Vagina (tissue), 2 donors: ENCODE measurements at regions not wholly inside any gene's neighbourhood (a gene's known extent, or its start where the extent isn't known, plus 50 kb on each side); places are given as distances from the start of the nearest gene placed in this dataset.

Experiments used
- DNase-seq, 2 donors: peaks; one replicate each; pipeline ENCODE4 v3.0.0-alpha.2; 2017; ENCODE audit errors: extremely low spot score in 2 of 2
- H3K27ac ChIP-seq: fragments of 200-600 bp; sonication (generic); one replicate; pipeline ENCODE4 v1.5.1; 2019
- H3K27me3 ChIP-seq: fragments of 200-600 bp; sonication (generic); one replicate; pipeline ENCODE4 v1.5.1; 2019
- H3K36me3 ChIP-seq, 2 donors: fragments of 200-600 bp; sonication (generic); one replicate each; pipeline ENCODE4 v1.5.1; 2017 to 2019
- H3K4me1 ChIP-seq: fragments of 200-600 bp; sonication (generic); one replicate; pipeline ENCODE4 v1.5.1; 2019
- H3K4me3 ChIP-seq, 2 donors: fragments of 200-600 bp; sonication (generic); 1 replicate in 1 of 2; 2 replicates in 1 of 2; pipeline ENCODE4 v1.5.1; 2016 to 2019
- H3K9me3 ChIP-seq: fragments of 200-600 bp; sonication (generic); one replicate; pipeline ENCODE4 v1.5.1; 2019
- CTCF ChIP-seq, 3 experiments: fragments of 450-650 bp in 2 of 3; fragments of 200-600 bp in 1 of 3; sonication (generic) in 1 of 3; IDR thresholded peaks; one replicate each; pipeline ENCODE4 v1.5.1; 2017 to 2019; ENCODE audit warnings: antibody characterized with exemption in 3 of 3, mild to moderate bottlenecking in 2 of 3, moderate library complexity in 2 of 3
- POLR2A ChIP-seq, 2 donors: fragments of 450-650 bp; IDR thresholded peaks; one replicate each; pipeline ENCODE4 v1.6.1; 2017; ENCODE audit warnings: antibody characterized with exemption in 2 of 2, mild to moderate bottlenecking in 2 of 2, moderate library complexity in 2 of 2
- POLR2AphosphoS5 ChIP-seq, 2 donors: sonication (generic); formaldehyde crosslinking; IDR thresholded peaks; one replicate each; pipeline ENCODE4 v1.9.0; 2017; ENCODE audit warnings: antibody characterized with exemption in 2 of 2, mild to moderate bottlenecking in 2 of 2, low read depth in 1 of 2; ENCODE audit not compliant: insufficient read depth in 1 of 2
- intact Hi-C: fragments of 100-400 bp; cut with DNase I; formaldehyde crosslinking; loops from one replicate; pipeline ENCODE4 v1.15.1; 2023

- H3K27ac ChIP-seq = no peak overlapping the region
- no peak overlapping the region for H3K4me3 ChIP-seq
- intact Hi-C loops = no loop called here
- no peaks in the 10 kb centered on the region for H3K9me3 ChIP-seq
- TF ChIP-seq CTCF (IDR thresholded peaks at IDR 0.05) (no peak), POLR2A (IDR thresholded peaks at IDR 0.05) (no peak), POLR2AphosphoS5 (IDR thresholded peaks at IDR 0.05; ENCODE audit: insufficient read depth in 1 of 2, low read depth in 1 of 2) (no peak)
- no peaks in the 10 kb centered on the region for H3K27me3 ChIP-seq
- H3K36me3 ChIP-seq = no peaks in the 10 kb centered on the region
- no peaks in the 10 kb centered on the region for H3K4me1 ChIP-seq
- no peak for DNase-seq
Observed at GRCh38 chr3:81953111-81953510, 191.7 kb upstream of the GBE1 start.

- DNase-seq = no peak
- TF ChIP-seq POLR2A (IDR thresholded peaks at IDR 0.05) (no peak), POLR2AphosphoS5 (IDR thresholded peaks at IDR 0.05; ENCODE audit: insufficient read depth in 1 of 2, low read depth in 1 of 2) (no peak), CTCF (IDR thresholded peaks at IDR 0.05) (no peak)
Observed at GRCh38 chr3:81952141-81952540, 190.7 kb upstream of the GBE1 start.

GRCh38 chr3:81951636-81952035 lies 190.2 kb upstream of the GBE1 start:
- TF ChIP-seq CTCF (IDR thresholded peaks at IDR 0.05) = no peak
- TF ChIP-seq POLR2AphosphoS5 (IDR thresholded peaks at IDR 0.05; ENCODE audit: insufficient read depth in 1 of 2, low read depth in 1 of 2) = no peak
- TF ChIP-seq POLR2A (IDR thresholded peaks at IDR 0.05) = no peak
- Histone ChIP-seq H3K4me1 (no peaks in the 10 kb centered on the region), H3K27me3 (no peaks in the 10 kb centered on the region), H3K9me3 (no peaks in the 10 kb centered on the region), H3K4me3 (no peak overlapping the region), H3K36me3 (no peaks in the 10 kb centered on the region), H3K27ac (no peak overlapping the region)
- intact Hi-C loops = no loop called here
- no peak for DNase-seq

More at GRCh38 chr3:81952141-81952540, 190.7 kb upstream of the GBE1 start:
- Histone ChIP-seq H3K9me3 (no peaks in the 10 kb centered on the region), H3K27ac (no peak overlapping the region), H3K4me3 (no peak overlapping the region), H3K27me3 (no peaks in the 10 kb centered on the region), H3K4me1 (no peaks in the 10 kb centered on the region), H3K36me3 (no peaks in the 10 kb centered on the region)
- intact Hi-C loops = no loop called here

- no peaks in the 10 kb centered on the region for H3K9me3 ChIP-seq
- intact Hi-C loops = no loop called here
- H3K27ac ChIP-seq = no peak overlapping the region
- H3K36me3 ChIP-seq = no peaks in the 10 kb centered on the region
- TF ChIP-seq POLR2AphosphoS5 (IDR thresholded peaks at IDR 0.05; ENCODE audit: insufficient read depth in 1 of 2, low read depth in 1 of 2) (no peak), POLR2A (IDR thresholded peaks at IDR 0.05) (no peak), CTCF (IDR thresholded peaks at IDR 0.05) (no peak)
- H3K4me1 ChIP-seq = no peaks in the 10 kb centered on the region
- H3K4me3 ChIP-seq = no peak overlapping the region
- DNase-seq = no peak
- H3K27me3 ChIP-seq = no peaks in the 10 kb centered on the region
Observed at GRCh38 chr3:81951106-81951505, 189.7 kb upstream of the GBE1 start.

- no peak for TF ChIP-seq CTCF (IDR thresholded peaks at IDR 0.05)
- TF ChIP-seq POLR2A (IDR thresholded peaks at IDR 0.05) = no peak
- TF ChIP-seq POLR2AphosphoS5 (IDR thresholded peaks at IDR 0.05; ENCODE audit: insufficient read depth in 1 of 2, low read depth in 1 of 2) = no peak
- H3K4me1 ChIP-seq = no peaks in the 10 kb centered on the region
- no peaks in the 10 kb centered on the region for H3K27me3 ChIP-seq
- H3K9me3 ChIP-seq = peaks cover 18% of the 10 kb centered on the region
- H3K4me3 ChIP-seq = no peak overlapping the region
- no peaks in the 10 kb centered on the region for H3K36me3 ChIP-seq
- intact Hi-C loops = no loop called here
- no peak for DNase-seq
- no peak overlapping the region for H3K27ac ChIP-seq
Observed at GRCh38 chr3:81947359-81947758, 185.9 kb upstream of the GBE1 start.
